AG04450 (cell line): ENCODE measurements at regions not wholly inside any gene's neighbourhood (a gene's known extent, or its start where the extent isn't known, plus 50 kb on each side); places are given as distances from the start of the nearest gene placed in this dataset.
A peak's percentile ranks its signal among the peaks of the same experiment; 100 is the strongest.

Experiments used
- CTCF ChIA-PET: fragments of 300-600, 350-600 bp; formaldehyde crosslinking; extraction: SDS; loops from one replicate; lab custom pipeline; 2022; ENCODE audit warnings: antibody characterized with exemption, inconsistent platforms; lab: Charles Lee
- POLR2A ChIA-PET: fragments of 350-600 bp; formaldehyde crosslinking; extraction: SDS; loops from one replicate; lab custom pipeline; 2021; ENCODE audit warnings: antibody characterized with exemption, inconsistent platforms; lab: Yijun Ruan, JAX
- DNase-seq: peaks from one replicate; pipeline ENCODE4 v3.0.0-alpha.2; 2011; ENCODE audit warnings: low read depth, low spot score
- H3K27ac ChIP-seq: one replicate; pipeline ENCODE4 v1.5.1; 2012; ENCODE audit warnings: low read depth, low read length, control low read depth
- H3K27me3 ChIP-seq: one replicate; pipeline ENCODE4 v1.6.0; 2012; ENCODE audit warnings: low read length; ENCODE audit not compliant: control insufficient read depth, insufficient read depth
- H3K4me3 ChIP-seq: 2 replicates; pipeline ENCODE4 v1.5.1; 2011; ENCODE audit warnings: mild to moderate bottlenecking, low read depth, low read length, control low read depth
- H3K9me3 ChIP-seq: 2 replicates; pipeline ENCODE4 v1.5.1; 2012; ENCODE audit warnings: low read length; ENCODE audit not compliant: control insufficient read depth, insufficient read depth
- TF ChIP-seq, protein P1 (sequence below): IDR thresholded peaks from 2 replicates; pipeline ENCODE4 v1.5.1; 2011; ENCODE audit warnings: low read depth, low read length, control low read depth, inconsistent platforms

DNA sequence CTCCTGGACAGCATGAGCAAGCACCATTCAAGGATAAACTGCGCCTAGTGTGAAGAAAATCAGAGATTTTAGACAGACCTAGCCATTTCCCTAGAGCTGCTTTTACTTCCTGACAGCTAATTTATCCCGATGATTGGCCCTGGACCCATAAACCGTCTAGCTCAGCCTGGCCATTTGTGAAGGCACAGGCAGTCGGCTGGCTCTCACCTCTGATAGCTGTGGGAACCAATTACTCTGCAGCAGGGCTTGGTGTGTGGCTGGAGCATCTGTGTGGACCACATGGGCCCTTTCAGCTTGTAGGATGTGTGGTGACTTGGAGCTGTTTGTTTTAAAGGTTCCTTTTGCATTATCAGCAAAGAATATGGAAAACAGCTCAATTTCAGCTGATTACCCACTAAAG lies 111.1 kb upstream of the NPY start:
- TF ChIP-seq, protein P1, sequence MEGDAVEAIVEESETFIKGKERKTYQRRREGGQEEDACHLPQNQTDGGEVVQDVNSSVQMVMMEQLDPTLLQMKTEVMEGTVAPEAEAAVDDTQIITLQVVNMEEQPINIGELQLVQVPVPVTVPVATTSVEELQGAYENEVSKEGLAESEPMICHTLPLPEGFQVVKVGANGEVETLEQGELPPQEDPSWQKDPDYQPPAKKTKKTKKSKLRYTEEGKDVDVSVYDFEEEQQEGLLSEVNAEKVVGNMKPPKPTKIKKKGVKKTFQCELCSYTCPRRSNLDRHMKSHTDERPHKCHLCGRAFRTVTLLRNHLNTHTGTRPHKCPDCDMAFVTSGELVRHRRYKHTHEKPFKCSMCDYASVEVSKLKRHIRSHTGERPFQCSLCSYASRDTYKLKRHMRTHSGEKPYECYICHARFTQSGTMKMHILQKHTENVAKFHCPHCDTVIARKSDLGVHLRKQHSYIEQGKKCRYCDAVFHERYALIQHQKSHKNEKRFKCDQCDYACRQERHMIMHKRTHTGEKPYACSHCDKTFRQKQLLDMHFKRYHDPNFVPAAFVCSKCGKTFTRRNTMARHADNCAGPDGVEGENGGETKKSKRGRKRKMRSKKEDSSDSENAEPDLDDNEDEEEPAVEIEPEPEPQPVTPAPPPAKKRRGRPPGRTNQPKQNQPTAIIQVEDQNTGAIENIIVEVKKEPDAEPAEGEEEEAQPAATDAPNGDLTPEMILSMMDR = no peak
- DNase-seq = no peak
- POLR2A ChIA-PET = no interaction called here
- Histone ChIP-seq H3K9me3 (no peaks in the 10 kb centered on the region), H3K27ac (no peak overlapping the region), H3K4me3 (no peak overlapping the region), H3K27me3 (no peaks in the 10 kb centered on the region)
- CTCF ChIA-PET = no interaction called here

DNA sequence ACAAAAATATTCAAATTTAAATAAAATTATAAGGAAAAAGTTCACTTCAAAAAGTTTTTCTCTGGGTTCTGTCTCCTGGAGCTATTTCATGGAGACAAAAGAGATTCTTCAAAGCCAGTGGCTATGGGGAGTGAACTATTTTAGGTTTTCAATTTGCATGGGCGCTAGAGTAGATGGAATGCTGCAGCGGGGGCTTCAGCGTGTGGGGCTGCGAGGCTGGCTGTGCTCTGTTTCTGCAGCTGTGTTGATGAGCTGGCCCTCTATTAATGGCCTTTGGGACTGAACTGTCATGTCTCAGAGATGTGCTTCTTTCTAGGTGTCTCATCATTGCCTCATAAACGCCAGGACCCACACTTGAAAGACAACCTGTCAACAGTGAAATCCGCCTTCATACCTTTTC lies 108.4 kb upstream of the NPY start:
- no peaks in the 10 kb centered on the region for H3K9me3 ChIP-seq
- H3K27me3 ChIP-seq = peaks cover 5% of the 10 kb centered on the region
- H3K4me3 ChIP-seq = no peak overlapping the region
- no peak for DNase-seq
- H3K27ac ChIP-seq = no peak overlapping the region
- ChIA-PET CTCF (no interaction called here), POLR2A (no interaction called here)
- TF ChIP-seq, protein P1 = no peak

DNA sequence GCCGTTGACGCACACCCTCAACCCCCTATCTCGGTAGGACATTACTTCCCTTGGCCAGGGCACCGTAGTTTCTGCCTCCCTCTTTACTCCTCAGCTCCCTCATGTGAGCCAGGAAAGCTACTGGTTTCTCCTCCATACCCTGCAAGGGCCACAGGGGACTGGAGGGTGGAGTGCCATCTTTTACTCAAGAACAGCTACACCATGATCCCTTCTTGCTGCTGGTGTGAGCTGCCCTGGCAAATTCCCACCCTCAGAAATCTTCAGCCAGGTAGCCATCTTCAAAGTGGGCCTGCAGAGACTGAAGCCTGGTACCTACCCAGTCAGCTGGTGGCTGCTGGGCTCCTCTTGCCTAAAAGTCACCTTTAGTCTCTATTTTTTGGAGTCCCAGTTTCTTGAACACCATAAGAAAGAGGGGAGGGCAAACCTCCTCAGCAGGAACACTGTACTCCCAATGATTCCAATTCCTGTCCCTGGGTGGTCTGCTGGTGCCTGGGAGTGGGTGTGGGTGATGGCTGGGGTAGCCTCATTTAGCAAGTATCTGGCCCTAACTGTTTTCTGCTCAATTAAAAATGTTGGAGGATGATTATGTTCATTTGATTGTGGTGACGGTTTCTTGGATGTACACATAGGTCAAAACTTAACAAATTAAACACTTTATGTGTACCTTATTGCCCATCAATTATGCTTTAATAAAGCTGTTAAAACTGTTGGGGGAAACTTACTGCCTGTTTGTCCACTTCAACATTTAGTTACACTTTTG lies 105.0 kb upstream of the NPY start:
- DNase-seq = no peak
- H3K4me3 ChIP-seq = no peak overlapping the region
- TF ChIP-seq, protein P1 = no peak
- H3K27me3 ChIP-seq = peaks cover 5% of the 10 kb centered on the region
- POLR2A ChIA-PET = no interaction called here
- no peak overlapping the region for H3K27ac ChIP-seq
- no peaks in the 10 kb centered on the region for H3K9me3 ChIP-seq
- CTCF ChIA-PET = no interaction called here

DNA sequence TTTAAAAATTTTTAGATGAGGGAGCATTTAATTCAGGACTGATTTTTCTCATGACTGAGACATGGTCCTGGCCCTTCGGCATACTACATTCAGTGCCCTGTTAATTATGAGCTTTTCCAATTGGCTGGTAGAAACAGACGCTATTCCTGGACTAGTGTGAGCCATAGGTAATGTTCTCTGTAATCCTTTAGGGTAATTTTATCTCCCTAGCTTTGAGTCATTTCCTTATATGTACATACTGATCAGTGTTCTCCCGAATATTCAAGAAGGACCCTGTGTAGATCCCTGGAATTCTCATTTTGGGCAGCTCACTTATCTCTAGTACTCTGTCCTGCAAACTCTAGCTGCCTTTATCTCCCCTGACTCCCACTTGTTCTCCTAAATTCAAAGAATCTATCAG lies 92.6 kb upstream of the NPY start:
- CTCF ChIA-PET = no interaction called here
- Histone ChIP-seq H3K9me3 (no peaks in the 10 kb centered on the region), H3K27ac (no peak overlapping the region), H3K27me3 (no peaks in the 10 kb centered on the region), H3K4me3 (no peak overlapping the region)
- TF ChIP-seq, protein P1 = no peak
- POLR2A ChIA-PET = interaction anchor here (1.2 kb wide), 1 partner anchor 26 kb away, joined by 10 read pairs; no protein-coding TSS in a partner anchor
- no peak for DNase-seq

DNA sequence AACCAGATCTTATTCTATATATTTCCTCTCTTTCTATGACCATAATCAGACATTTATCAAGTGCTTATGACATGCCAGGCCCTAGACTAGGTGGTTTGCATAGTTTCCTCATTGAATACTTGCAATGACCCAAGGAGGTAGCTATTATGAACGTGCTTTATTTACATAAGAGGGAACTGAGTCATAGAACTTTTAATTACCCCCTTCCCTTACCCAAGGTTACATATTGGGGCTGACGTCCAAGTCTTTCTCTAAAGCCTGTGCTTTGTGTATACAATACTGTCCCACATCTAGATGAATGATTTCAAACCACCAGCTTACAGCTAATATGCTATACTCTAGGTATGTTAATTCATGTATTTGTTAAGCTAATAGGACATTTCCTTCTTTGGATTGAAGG lies 91.9 kb upstream of the NPY start:
- ChIA-PET CTCF (no interaction called here), POLR2A (interaction anchor here (0.6 to 1.2 kb wide), 3 partner anchors 21 to 186 kb away, joined by 3 to 10 read pairs (median 3); no protein-coding TSS in a partner anchor)
- Histone ChIP-seq H3K4me3 (no peak overlapping the region), H3K9me3 (no peaks in the 10 kb centered on the region), H3K27ac (no peak overlapping the region), H3K27me3 (no peaks in the 10 kb centered on the region)
- DNase-seq = peak; percentile 72
- TF ChIP-seq, protein P1 = no peak
